WTC11 (cell line): ENCODE measurements at regions not wholly inside any gene's neighbourhood (a gene's known extent, or its start where the extent isn't known, plus 50 kb on each side); places are given as distances from the start of the nearest gene placed in this dataset.

Source experiments
- ATAC-seq: fragments of 200-7000 bp; cut with Tn5 transposase; 2 replicates; pipeline ENCODE4 v1.10.0; 2021; ENCODE audit warnings: mild to moderate bottlenecking, moderate library complexity
- CTCF ChIA-PET: fragments of 300-600 bp; sonication (Branson Sonifier 250); formaldehyde crosslinking; loops from one replicate; lab custom pipeline; 2021; ENCODE audit warnings: antibody characterized with exemption; lab: Charles Lee
- POLR2A ChIA-PET: fragments of 350-600 bp; sonication (Branson Sonifier 250); formaldehyde crosslinking; loops from one replicate; lab custom pipeline; 2021; ENCODE audit warnings: antibody characterized with exemption; lab: Charles Lee
- DNase-seq: peaks from one replicate; pipeline ENCODE4 v3.0.0; 2021; ENCODE audit warnings: low spot score
- H3K27ac Mint-ChIP-seq: 2 replicates; pipeline ENCODE4 v1.8.0; 2021; ENCODE audit warnings: mixed read lengths
- H3K27me3 Mint-ChIP-seq: 2 replicates; pipeline ENCODE4 v1.8.0; 2021; ENCODE audit warnings: low read depth, mild to moderate bottlenecking, moderate library complexity, mixed read lengths
- H3K36me3 Mint-ChIP-seq: 2 replicates; pipeline ENCODE4 v1.8.0; 2021; ENCODE audit warnings: mixed read lengths
- H3K4me1 Mint-ChIP-seq: 2 replicates; pipeline ENCODE4 v1.8.0; 2022; ENCODE audit warnings: mixed read lengths
- H3K4me3 Mint-ChIP-seq: 2 replicates; pipeline ENCODE4 v1.8.0; 2021; ENCODE audit warnings: mild to moderate bottlenecking, moderate library complexity, mixed read lengths
- H3K9me3 Mint-ChIP-seq: 2 replicates; pipeline ENCODE4 v1.8.0; 2021; ENCODE audit warnings: mixed read lengths
- AR ChIP-seq: fragments of 250-450 bp; sonication (Bioruptor Pico); IDR thresholded peaks from 2 replicates; pipeline ENCODE4 v1.9.0; 2021; ENCODE audit warnings: mild to moderate bottlenecking
- ETV6 ChIP-seq: sonication (generic); formaldehyde crosslinking; IDR thresholded peaks from 2 replicates; pipeline ENCODE4 v1.8.1; 2022; ENCODE audit warnings: mild to moderate bottlenecking, missing genetic modification reagents
- GABPB1 ChIP-seq: sonication (generic); formaldehyde crosslinking; IDR thresholded peaks from 2 replicates; pipeline ENCODE4 v1.8.1; 2023; ENCODE audit warnings: mild to moderate bottlenecking, missing genetic modification reagents
- GRHL2 ChIP-seq: fragments of 250-450 bp; sonication (Bioruptor Pico); IDR thresholded peaks from 2 replicates; pipeline ENCODE4 v1.8.0; 2022; ENCODE audit warnings: mild to moderate bottlenecking, moderate library complexity; ENCODE audit not compliant: insufficient replicate concordance, severe bottlenecking
- GTF2I ChIP-seq: fragments of 250-450 bp; sonication (Bioruptor Pico); conservative IDR thresholded peaks from 2 replicates; pipeline ENCODE4 v1.4.0; 2021; ENCODE audit warnings: mild to moderate bottlenecking
- HMGA2 ChIP-seq: fragments of 250-450 bp; sonication (Bioruptor Pico); IDR thresholded peaks from 2 replicates; pipeline ENCODE4 v1.4.0; 2021; ENCODE audit warnings: mild to moderate bottlenecking, moderate library complexity
- HMGXB4 ChIP-seq: sonication (generic); formaldehyde crosslinking; IDR thresholded peaks from 2 replicates; pipeline ENCODE4 v1.8.1; 2023; ENCODE audit warnings: mild to moderate bottlenecking, moderate library complexity, missing genetic modification reagents
- MAX ChIP-seq: sonication (generic); formaldehyde crosslinking; IDR thresholded peaks from 2 replicates; pipeline ENCODE4 v1.8.0; 2022; ENCODE audit warnings: mild to moderate bottlenecking, missing genetic modification reagents
- MXD4 ChIP-seq: fragments of 250-450 bp; sonication (Bioruptor Pico); IDR thresholded peaks from 2 replicates; pipeline ENCODE4 v1.8.0; 2021; ENCODE audit warnings: mild to moderate bottlenecking, moderate library complexity, borderline replicate concordance
- NR2C2 ChIP-seq: sonication (generic); formaldehyde crosslinking; IDR thresholded peaks from 2 replicates; pipeline ENCODE4 v1.8.0; 2022; ENCODE audit warnings: mild to moderate bottlenecking, missing genetic modification reagents
- NR3C1 ChIP-seq: sonication (generic); formaldehyde crosslinking; conservative IDR thresholded peaks from 2 replicates; pipeline ENCODE4 v1.8.1; 2023; ENCODE audit warnings: low read depth, mild to moderate bottlenecking, missing genetic modification reagents
- OVOL2 ChIP-seq: fragments of 250-450 bp; sonication (Bioruptor Pico); IDR thresholded peaks from 2 replicates; pipeline ENCODE4 v1.9.0; 2021; ENCODE audit warnings: mild to moderate bottlenecking, borderline replicate concordance
- SOX15 ChIP-seq: fragments of 250-450 bp; sonication (Bioruptor Pico); IDR thresholded peaks from 2 replicates; pipeline ENCODE4 v1.9.0; 2021; ENCODE audit warnings: mild to moderate bottlenecking
- TEAD4 ChIP-seq: sonication (generic); formaldehyde crosslinking; IDR thresholded peaks from 2 replicates; pipeline ENCODE4 v1.8.0; 2022; ENCODE audit warnings: mild to moderate bottlenecking, missing genetic modification reagents
- ZBTB43 ChIP-seq: sonication (generic); formaldehyde crosslinking; IDR thresholded peaks from 2 replicates; pipeline ENCODE4 v1.8.1; 2023; ENCODE audit warnings: mild to moderate bottlenecking, missing genetic modification reagents
- ZNF232 ChIP-seq: sonication (generic); formaldehyde crosslinking; IDR thresholded peaks from 2 replicates; pipeline ENCODE4 v1.8.0; 2022; ENCODE audit warnings: mild to moderate bottlenecking, missing genetic modification reagents
- ZNF263 ChIP-seq: sonication (generic); formaldehyde crosslinking; IDR thresholded peaks from 2 replicates; pipeline ENCODE4 v1.8.1; 2022; ENCODE audit warnings: low read depth, mild to moderate bottlenecking, moderate library complexity, missing genetic modification reagents
- ZNF396 ChIP-seq: fragments of 250-450 bp; sonication (Bioruptor Pico); IDR thresholded peaks from 2 replicates; pipeline ENCODE4 v1.8.0; 2021; ENCODE audit warnings: mild to moderate bottlenecking, moderate library complexity, borderline replicate concordance
- ZNF423 ChIP-seq: fragments of 250-450 bp; sonication (Bioruptor Pico); IDR thresholded peaks from 2 replicates; pipeline ENCODE4 v2.1.2; 2022; ENCODE audit warnings: mild to moderate bottlenecking, moderate library complexity
- ZNF532 ChIP-seq: fragments of 250-450 bp; sonication (Bioruptor Pico); IDR thresholded peaks from 2 replicates; pipeline ENCODE4 v1.9.0; 2021; ENCODE audit warnings: mild to moderate bottlenecking, borderline replicate concordance
- TF ChIP-seq, protein P1 (sequence below): sonication (generic); formaldehyde crosslinking; IDR thresholded peaks from 2 replicates; pipeline ENCODE4 v1.8.1; 2022; ENCODE audit warnings: mild to moderate bottlenecking, missing genetic modification reagents, moderate library complexity, borderline replicate concordance

- CTCF ChIA-PET: no interaction called here
- no peaks in the 10 kb centered on the region for H3K36me3 Mint-ChIP-seq
- DNase-seq (no peak), ATAC-seq (no peak)
- H3K4me3 Mint-ChIP-seq: no peak overlapping the region
- POLR2A ChIA-PET: interaction anchor here (0.7 kb wide), 1 partner anchor 29 kb away, joined by 4 read pairs; no protein-coding TSS in a partner anchor
- no peaks in the 10 kb centered on the region for H3K9me3 Mint-ChIP-seq
- no peaks in the 10 kb centered on the region for H3K27me3 Mint-ChIP-seq
- H3K27ac Mint-ChIP-seq: no peak overlapping the region
- TF ChIP-seq ZNF532 (CRISPR knock-in tag): no peak
- no peak for TF ChIP-seq HMGXB4
- no peak for TF ChIP-seq SOX15 (CRISPR knock-in tag)
- no peak for TF ChIP-seq TEAD4 (CRISPR knock-in tag)
- no peak for TF ChIP-seq GABPB1 (CRISPR knock-in tag)
- no peak for TF ChIP-seq ETV6 (CRISPR knock-in tag)
- no peak for TF ChIP-seq GTF2I (CRISPR knock-in tag)
- no peak for TF ChIP-seq NR3C1 (CRISPR knock-in tag)
- TF ChIP-seq, protein P1, sequence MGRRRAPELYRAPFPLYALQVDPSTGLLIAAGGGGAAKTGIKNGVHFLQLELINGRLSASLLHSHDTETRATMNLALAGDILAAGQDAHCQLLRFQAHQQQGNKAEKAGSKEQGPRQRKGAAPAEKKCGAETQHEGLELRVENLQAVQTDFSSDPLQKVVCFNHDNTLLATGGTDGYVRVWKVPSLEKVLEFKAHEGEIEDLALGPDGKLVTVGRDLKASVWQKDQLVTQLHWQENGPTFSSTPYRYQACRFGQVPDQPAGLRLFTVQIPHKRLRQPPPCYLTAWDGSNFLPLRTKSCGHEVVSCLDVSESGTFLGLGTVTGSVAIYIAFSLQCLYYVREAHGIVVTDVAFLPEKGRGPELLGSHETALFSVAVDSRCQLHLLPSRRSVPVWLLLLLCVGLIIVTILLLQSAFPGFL: no peak
- no peak for TF ChIP-seq ZNF423 (CRISPR knock-in tag)
- no peak for TF ChIP-seq ZNF396 (CRISPR knock-in tag)
- no peak for TF ChIP-seq ZNF263
- no peak for TF ChIP-seq GRHL2 (CRISPR knock-in tag)
- TF ChIP-seq OVOL2 (CRISPR knock-in tag): no peak
- TF ChIP-seq HMGA2 (CRISPR knock-in tag): no peak
- TF ChIP-seq ZBTB43 (CRISPR knock-in tag): no peak
- no peak for TF ChIP-seq MAX (CRISPR knock-in tag)
- no peak for TF ChIP-seq NR2C2 (CRISPR knock-in tag)
- TF ChIP-seq MXD4 (CRISPR knock-in tag): no peak
- H3K4me1 Mint-ChIP-seq: peaks cover 48% of the 10 kb centered on the region
Measured at GRCh38 chr11:28835317-28835716, 727.1 kb downstream of the METTL15 start.

- DNase-seq: no peak
- CTCF ChIA-PET: no interaction called here
- no peaks in the 10 kb centered on the region for H3K36me3 Mint-ChIP-seq
- no peaks in the 10 kb centered on the region for H3K9me3 Mint-ChIP-seq
- peaks cover 48% of the 10 kb centered on the region for H3K4me1 Mint-ChIP-seq
- POLR2A ChIA-PET: no interaction called here
- H3K27ac Mint-ChIP-seq: peak overlapping the region; percentile 86
- TF ChIP-seq ZNF232 (CRISPR knock-in tag): no peak
- no peak for TF ChIP-seq AR
- no peaks in the 10 kb centered on the region for H3K27me3 Mint-ChIP-seq
- H3K4me3 Mint-ChIP-seq: no peak overlapping the region
- ATAC-seq: no peak
Measured at GRCh38 chr11:28834877-28835276, 726.7 kb downstream of the METTL15 start.
